CD8-positive, alpha-beta memory T cell (primary cell): ENCODE measurements at regions not wholly inside any gene's neighbourhood (a gene's known extent, or its start where the extent isn't known, plus 50 kb on each side); places are given as distances from the start of the nearest gene placed in this dataset.
"Not testable (repeated sequence)": the region's sequence is repeated elsewhere in the genome, so short reads cannot be mapped to it uniquely, and the experiment has no call there.

ENCODE experiments used
- CTCF ChIA-PET: fragments of 350-600 bp; sonication (Branson Sonifier 250); formaldehyde crosslinking; loops from one replicate; lab custom pipeline; 2021; ENCODE audit warnings: antibody characterized with exemption; lab: Charles Lee
- POLR2A ChIA-PET: fragments of 350-600 bp; sonication (Branson Sonifier 250); formaldehyde crosslinking; loops from one replicate; lab custom pipeline; 2021; ENCODE audit warnings: antibody characterized with exemption; lab: Charles Lee
- DNase-seq, 5 donors: peaks; one replicate each; pipeline versions ENCODE4 v3.0.0 to v3.0.0-alpha.2; 2020 to 2022; ENCODE audit warnings: mixed read lengths in 1 of 5
- H3K27ac ChIP-seq: one replicate; pipeline ENCODE4 v1.7.0; 2013; ENCODE audit warnings: low read depth, mild to moderate bottlenecking, low read length, moderate library complexity
- H3K27me3 ChIP-seq: 2 replicates; pipeline ENCODE4 v1.7.0; 2013; ENCODE audit warnings: low read length, mild to moderate bottlenecking; ENCODE audit not compliant: insufficient read depth, poor library complexity, severe bottlenecking
- H3K36me3 ChIP-seq: 2 replicates; pipeline ENCODE4 v1.7.0; 2013; ENCODE audit warnings: mild to moderate bottlenecking, low read length, moderate library complexity; ENCODE audit not compliant: insufficient read depth
- H3K4me1 ChIP-seq: 2 replicates; pipeline ENCODE4 v1.7.0; 2013; ENCODE audit warnings: mild to moderate bottlenecking, low read length, moderate library complexity; ENCODE audit not compliant: insufficient read depth
- H3K4me3 ChIP-seq: 2 replicates; pipeline ENCODE4 v1.7.0; 2013; ENCODE audit warnings: mild to moderate bottlenecking, low read length
- H3K9me3 ChIP-seq: 2 replicates; pipeline ENCODE4 v1.7.0; 2013; ENCODE audit warnings: mild to moderate bottlenecking, low read length
- H3K27ac Mint-ChIP-seq, 8 donors: one replicate each; pipeline ENCODE4 v1.8.0; 2020 to 2021; ENCODE audit warnings: mixed read lengths in 8 of 8, mild to moderate bottlenecking in 6 of 8, inconsistent platforms in 3 of 8, moderate library complexity in 3 of 8
- H3K27me3 Mint-ChIP-seq, 2 donors: one replicate each; pipeline ENCODE4 v1.8.0; 2020 to 2021; ENCODE audit warnings: mixed read lengths in 2 of 2, mild to moderate bottlenecking in 1 of 2, moderate library complexity in 1 of 2
- H3K36me3 Mint-ChIP-seq, 3 donors: one replicate each; pipeline ENCODE4 v1.8.0; 2020 to 2021; ENCODE audit warnings: mixed read lengths in 3 of 3, inconsistent platforms in 1 of 3, mild to moderate bottlenecking in 1 of 3
- H3K4me1 Mint-ChIP-seq, 3 donors: one replicate each; pipeline ENCODE4 v1.8.0; 2020 to 2021; ENCODE audit warnings: mixed read lengths in 3 of 3, inconsistent platforms in 1 of 3, mild to moderate bottlenecking in 1 of 3
- H3K4me3 Mint-ChIP-seq, 7 donors: one replicate each; pipeline ENCODE4 v1.8.0; 2020 to 2021; ENCODE audit warnings: mixed read lengths in 7 of 7, mild to moderate bottlenecking in 6 of 7, moderate library complexity in 4 of 7, inconsistent platforms in 2 of 7
- H3K9me3 Mint-ChIP-seq, 5 donors: one replicate each; pipeline ENCODE4 v1.8.0; 2020 to 2022; ENCODE audit warnings: mixed read lengths in 5 of 5, mild to moderate bottlenecking in 3 of 5, moderate library complexity in 2 of 5, inconsistent platforms in 1 of 5

GRCh38 chr18:8910186-8910822 lies 192.2 kb upstream of the NDUFV2 start:
- no peaks in the 10 kb centered on the region for H3K36me3 ChIP-seq
- no peak overlapping the region for H3K27ac Mint-ChIP-seq
- H3K4me3 ChIP-seq: no peak overlapping the region
- H3K4me1 Mint-ChIP-seq: peaks cover 0 to 4% (median 0%) of the 10 kb centered on the region in 3 donors
- no peak overlapping the region for H3K27ac ChIP-seq
- peaks cover 0 to 3% of the 10 kb centered on the region in 2 donors for H3K27me3 Mint-ChIP-seq
- H3K36me3 Mint-ChIP-seq: peaks cover 0 to 13% (median 0%) of the 10 kb centered on the region in 3 donors
- CTCF ChIA-PET: no interaction called here
- no peaks in the 10 kb centered on the region for H3K4me1 ChIP-seq
- DNase-seq: no peak
- POLR2A ChIA-PET: no interaction called here
- peak overlapping the region in 1 of 7 donors; percentile 11 for H3K4me3 Mint-ChIP-seq
- peaks cover 7 to 25% (median 11%) of the 10 kb centered on the region in 5 donors for H3K9me3 Mint-ChIP-seq
- no peaks in the 10 kb centered on the region for H3K9me3 ChIP-seq
- no peaks in the 10 kb centered on the region for H3K27me3 ChIP-seq

- Histone ChIP-seq H3K4me3 (no peak overlapping the region), H3K27ac (no peak overlapping the region), H3K9me3 (no peaks in the 10 kb centered on the region), H3K4me1 (no peaks in the 10 kb centered on the region), H3K36me3 (no peaks in the 10 kb centered on the region), H3K27me3 (no peaks in the 10 kb centered on the region)
- H3K27me3 Mint-ChIP-seq: peaks cover 0 to 3% of the 10 kb centered on the region in 2 donors
- H3K9me3 Mint-ChIP-seq: peaks cover 7 to 25% (median 12%) of the 10 kb centered on the region in 5 donors
- H3K4me3 Mint-ChIP-seq: no peak overlapping the region
- peak overlapping the region in 1 of 8 donors; percentile 26 for H3K27ac Mint-ChIP-seq
- POLR2A ChIA-PET: no interaction called here
- DNase-seq: no peak
- H3K4me1 Mint-ChIP-seq: peaks cover 0 to 4% (median 0%) of the 10 kb centered on the region in 3 donors
- CTCF ChIA-PET: no interaction called here
- peaks cover 0 to 13% (median 0%) of the 10 kb centered on the region in 3 donors for H3K36me3 Mint-ChIP-seq
These were observed 191.7 kb upstream of the NDUFV2 start for GRCh38 chr18:8910843-8911242.

- H3K27ac Mint-ChIP-seq: no peak overlapping the region
- no peaks in the 10 kb centered on the region for H3K36me3 ChIP-seq
- no peaks in the 10 kb centered on the region for H3K9me3 ChIP-seq
- H3K4me3 Mint-ChIP-seq: no peak overlapping the region
- POLR2A ChIA-PET: no interaction called here
- H3K4me1 Mint-ChIP-seq: peaks cover 0 to 4% (median 0%) of the 10 kb centered on the region in 3 donors
- DNase-seq: no peak
- H3K27me3 Mint-ChIP-seq: no peaks in the 10 kb centered on the region
- H3K27ac ChIP-seq: peak overlapping the region; percentile 81
- no peaks in the 10 kb centered on the region for H3K4me1 ChIP-seq
- CTCF ChIA-PET: no interaction called here
- H3K4me3 ChIP-seq: no peak overlapping the region
- no peaks in the 10 kb centered on the region for H3K27me3 ChIP-seq
- peaks cover 7 to 25% (median 11%) of the 10 kb centered on the region in 5 donors for H3K9me3 Mint-ChIP-seq
- H3K36me3 Mint-ChIP-seq: peaks cover 0 to 13% (median 0%) of the 10 kb centered on the region in 3 donors
These were observed 190.8 kb upstream of the NDUFV2 start for GRCh38 chr18:8911408-8912340.

- Mint-ChIP-seq H3K27ac (no peak overlapping the region), H3K4me3 (no peak overlapping the region)
- CTCF ChIA-PET: no interaction called here
These were observed 189.9 kb upstream of the NDUFV2 start for GRCh38 chr18:8912348-8913326.

GRCh38 chr18:8913606-8914403 lies 188.7 kb upstream of the NDUFV2 start:
- Mint-ChIP-seq H3K36me3 (peaks cover 0 to 13% (median 0%) of the 10 kb centered on the region in 3 donors), H3K9me3 (peaks cover 7 to 24% (median 12%) of the 10 kb centered on the region in 5 donors)
- H3K36me3 ChIP-seq, H3K27me3 ChIP-seq, H3K27ac Mint-ChIP-seq, H3K27me3 Mint-ChIP-seq, H3K4me3 Mint-ChIP-seq, CTCF ChIA-PET, H3K9me3 ChIP-seq, H3K4me1 Mint-ChIP-seq, POLR2A ChIA-PET, H3K4me3 ChIP-seq, H3K4me1 ChIP-seq, DNase-seq: not testable (repeated sequence)
- peak overlapping the region; percentile 81 for H3K27ac ChIP-seq

More at GRCh38 chr18:8912348-8913326, 189.9 kb upstream of the NDUFV2 start:
- POLR2A ChIA-PET: no interaction called here
- H3K36me3 ChIP-seq: no peaks in the 10 kb centered on the region
- no peak for DNase-seq
- Mint-ChIP-seq H3K36me3 (peaks cover 0 to 13% (median 0%) of the 10 kb centered on the region in 3 donors), H3K27me3 (no peaks in the 10 kb centered on the region), H3K4me1 (peaks cover 0 to 4% (median 0%) of the 10 kb centered on the region in 3 donors), H3K9me3 (peaks cover 7 to 25% (median 12%) of the 10 kb centered on the region in 5 donors)
- no peak overlapping the region for H3K4me3 ChIP-seq
- H3K9me3 ChIP-seq: no peaks in the 10 kb centered on the region
- peak overlapping the region; percentile 81 for H3K27ac ChIP-seq
- no peaks in the 10 kb centered on the region for H3K4me1 ChIP-seq
- no peaks in the 10 kb centered on the region for H3K27me3 ChIP-seq

GRCh38 chr18:8914404-8915264 lies 187.9 kb upstream of the NDUFV2 start:
- POLR2A ChIA-PET, H3K27me3 ChIP-seq, H3K4me1 Mint-ChIP-seq, H3K4me1 ChIP-seq, H3K36me3 ChIP-seq, H3K4me3 Mint-ChIP-seq, H3K9me3 ChIP-seq, CTCF ChIA-PET, H3K27ac Mint-ChIP-seq, H3K27me3 Mint-ChIP-seq, DNase-seq: not testable (repeated sequence)
- Histone ChIP-seq H3K27ac (peak overlapping the region; percentile 81), H3K4me3 (peak overlapping the region; percentile 17)
- Mint-ChIP-seq H3K9me3 (peaks cover 7 to 15% (median 11%) of the 10 kb centered on the region in 5 donors), H3K36me3 (peaks cover 0 to 12% (median 0%) of the 10 kb centered on the region in 3 donors)
